DOHH2 (cell line): ENCODE measurements at regions not wholly inside any gene's neighbourhood (a gene's known extent, or its start where the extent isn't known, plus 50 kb on each side); places are given as distances from the start of the nearest gene placed in this dataset.

Experiments used
- H3F3A ChIP-seq: fragments of 200-600 bp; sonication (generic), shearing (Covaris generic); 2 replicates; pipeline ENCODE4 v1.6.0; 2016; ENCODE audit warnings: antibody characterized with exemption, mild to moderate bottlenecking; ENCODE audit not compliant: control insufficient read depth, insufficient read depth
- H3K27ac ChIP-seq: fragments of 200-600 bp; sonication (generic); 2 replicates; pipeline ENCODE4 v1.5.1; 2014; ENCODE audit warnings: low read depth, mild to moderate bottlenecking, low read length, moderate library complexity
- H3K27me3 ChIP-seq: fragments of 200-600 bp; sonication (generic); 2 replicates; pipeline ENCODE4 v1.6.1; 2014; ENCODE audit warnings: mild to moderate bottlenecking, low read length, mixed read lengths; ENCODE audit not compliant: control insufficient read depth
- H3K36me3 ChIP-seq: fragments of 200-600 bp; sonication (generic); 2 replicates; pipeline ENCODE4 v1.6.1; 2014; ENCODE audit warnings: mild to moderate bottlenecking, low read length, moderate library complexity, mixed read lengths; ENCODE audit not compliant: control insufficient read depth
- H3K4me1 ChIP-seq: fragments of 200-600 bp; sonication (generic); 2 replicates; pipeline ENCODE4 v1.6.1; 2014; ENCODE audit warnings: mild to moderate bottlenecking, low read length, mixed read lengths; ENCODE audit not compliant: control insufficient read depth
- H3K4me2 ChIP-seq: fragments of 200-600 bp; sonication (generic); 2 replicates; pipeline ENCODE4 v1.6.0; 2014; ENCODE audit warnings: mild to moderate bottlenecking, low read length, moderate library complexity
- H3K4me3 ChIP-seq: fragments of 200-600 bp; sonication (generic); 2 replicates; pipeline ENCODE4 v1.5.1; 2014; ENCODE audit warnings: mild to moderate bottlenecking, low read length, mixed read lengths
- H3K79me2 ChIP-seq: fragments of 200-600 bp; sonication (generic); 2 replicates; pipeline ENCODE4 v1.6.1; 2014; ENCODE audit warnings: mild to moderate bottlenecking, low read length, mixed read lengths; ENCODE audit not compliant: control insufficient read depth
- H3K9me2 ChIP-seq: fragments of 200-600 bp; sonication (generic); replicated peaks from 2 replicates; pipeline ENCODE4 v1.6.1; 2014; ENCODE audit warnings: mild to moderate bottlenecking, low read length, mixed read lengths; ENCODE audit not compliant: control insufficient read depth
- H3K9me3 ChIP-seq: fragments of 200-600 bp; sonication (generic); 2 replicates; pipeline ENCODE4 v1.6.1; 2014; ENCODE audit warnings: antibody characterized with exemption, low read length, mixed read lengths; ENCODE audit not compliant: control insufficient read depth, insufficient read depth
- H4K20me1 ChIP-seq: fragments of 200-600 bp; sonication (generic); 2 replicates; pipeline ENCODE4 v1.6.0; 2014; ENCODE audit warnings: low read depth, mild to moderate bottlenecking, antibody characterized with exemption, low read length, moderate library complexity; ENCODE audit not compliant: control insufficient read depth, insufficient read depth
- CTCF ChIP-seq: fragments of 200-600 bp; sonication (generic); IDR thresholded peaks from one replicate; pipeline ENCODE4 v1.5.1; 2014; ENCODE audit warnings: antibody characterized with exemption, mild to moderate bottlenecking, low read depth, low read length; ENCODE audit not compliant: poor library complexity, severe bottlenecking
- EZH2phosphoT487 ChIP-seq: fragments of 200-600 bp; sonication (generic); IDR thresholded peaks from 2 replicates; pipeline ENCODE4 v1.6.1; 2017; ENCODE audit warnings: borderline replicate concordance, mild to moderate bottlenecking, antibody characterized with exemption, low read length, moderate library complexity, mixed read lengths

- Histone ChIP-seq H3K4me1 (no peaks in the 10 kb centered on the region), H4K20me1 (no peaks in the 10 kb centered on the region), H3K27me3 (no peaks in the 10 kb centered on the region), H3F3A (no peaks in the 10 kb centered on the region), H3K4me3 (no peak overlapping the region), H3K36me3 (no peaks in the 10 kb centered on the region), H3K79me2 (no peaks in the 10 kb centered on the region), H3K9me2 (no peaks in the 10 kb centered on the region), H3K9me3 (peaks cover 6% of the 10 kb centered on the region; the same call in 1 of the 2 replicates), H3K4me2 (no peak overlapping the region), H3K27ac (no peak overlapping the region)
- TF ChIP-seq EZH2phosphoT487 (no peak), CTCF (no peak)
These were observed 95.4 kb upstream of the GUCA2B start for GRCh38 chr1:42057800-42058199.

- no peaks in the 10 kb centered on the region for H3K79me2 ChIP-seq
- H3K9me3 ChIP-seq = peaks cover 6% of the 10 kb centered on the region; the same call in 1 of the 2 replicates
- H4K20me1 ChIP-seq = no peaks in the 10 kb centered on the region
- no peak for TF ChIP-seq CTCF
- H3K4me2 ChIP-seq = no peak overlapping the region
- H3K36me3 ChIP-seq = no peaks in the 10 kb centered on the region
- no peaks in the 10 kb centered on the region for H3K27me3 ChIP-seq
- H3K27ac ChIP-seq = no peak overlapping the region
- H3K9me2 ChIP-seq = no peaks in the 10 kb centered on the region
- H3K4me1 ChIP-seq = no peaks in the 10 kb centered on the region
- H3K4me3 ChIP-seq = no peak overlapping the region
- no peaks in the 10 kb centered on the region for H3F3A ChIP-seq
These were observed 96.8 kb upstream of the GUCA2B start for GRCh38 chr1:42056460-42056859.

GRCh38 chr1:42055061-42055460, 98.1 kb upstream of the GUCA2B start:
- Histone ChIP-seq H3K27ac (no peak overlapping the region), H3K4me1 (no peaks in the 10 kb centered on the region), H3K79me2 (no peaks in the 10 kb centered on the region), H3K36me3 (no peaks in the 10 kb centered on the region), H3F3A (no peaks in the 10 kb centered on the region), H3K4me3 (no peak overlapping the region), H3K4me2 (no peak overlapping the region), H3K9me2 (no peaks in the 10 kb centered on the region), H3K9me3 (peaks cover 6% of the 10 kb centered on the region; the same call in 1 of the 2 replicates), H4K20me1 (no peaks in the 10 kb centered on the region), H3K27me3 (no peaks in the 10 kb centered on the region)
- no peak for TF ChIP-seq CTCF
- no peak for TF ChIP-seq EZH2phosphoT487
